NCI-H2107 (cell line): ENCODE measurements at regions not wholly inside any gene's neighbourhood (a gene's known extent, or its start where the extent isn't known, plus 50 kb on each side); places are given as distances from the start of the nearest gene placed in this dataset.
"Not testable (repeated sequence)": the region's sequence is repeated elsewhere in the genome, so short reads cannot be mapped to it uniquely, and the experiment has no call there.

ENCODE experiments used
- DNase-seq: peaks from one replicate; lab custom pipeline; 2025; lab: John Stamatoyannopoulos, UW

GRCh38 chr2:234861841-234862735, 89.7 kb upstream of the SH3BP4 start:
- no peak for DNase-seq

- DNase-seq: not testable (repeated sequence)
These were observed 92.4 kb upstream of the SH3BP4 start for GRCh38 chr2:234859330-234859872.

- no peak for DNase-seq
These were observed 93.0 kb upstream of the SH3BP4 start for GRCh38 chr2:234858790-234859329.

GRCh38 chr2:234858145-234858544, 93.7 kb upstream of the SH3BP4 start:
- no peak for DNase-seq

- no peak for DNase-seq
These were observed 98.1 kb upstream of the SH3BP4 start for GRCh38 chr2:234853729-234854128.

- DNase-seq: no peak
These were observed 98.9 kb upstream of the SH3BP4 start for GRCh38 chr2:234852941-234853340.

GRCh38 chr2:234852035-234852434, 99.8 kb upstream of the SH3BP4 start:
- no peak for DNase-seq

- no peak for DNase-seq
These were observed 100.4 kb upstream of the SH3BP4 start for GRCh38 chr2:234851451-234851850.

- no peak for DNase-seq
These were observed 101.0 kb upstream of the SH3BP4 start for GRCh38 chr2:234850818-234851217.

- DNase-seq: no peak
These were observed 102.1 kb upstream of the SH3BP4 start for GRCh38 chr2:234849678-234850077.

- no peak for DNase-seq
These were observed 103.2 kb upstream of the SH3BP4 start for GRCh38 chr2:234848578-234848977.

- no peak for DNase-seq
These were observed 104.2 kb upstream of the SH3BP4 start for GRCh38 chr2:234847639-234848038.

GRCh38 chr2:234847364-234847635, 104.5 kb upstream of the SH3BP4 start:
- DNase-seq: no peak

GRCh38 chr2:234846599-234847363, 105.0 kb upstream of the SH3BP4 start:
- no peak for DNase-seq

- no peak for DNase-seq
These were observed 105.9 kb upstream of the SH3BP4 start for GRCh38 chr2:234845602-234846590.

- no peak for DNase-seq
These were observed 108.4 kb upstream of the SH3BP4 start for GRCh38 chr2:234843411-234843810.

- DNase-seq: no peak
These were observed 109.1 kb upstream of the SH3BP4 start for GRCh38 chr2:234842753-234843152.

GRCh38 chr2:234841321-234842015, 110.3 kb upstream of the SH3BP4 start:
- no peak for DNase-seq

- no peak for DNase-seq
These were observed 111.5 kb upstream of the SH3BP4 start for GRCh38 chr2:234840336-234840735.

- no peak for DNase-seq
These were observed 112.5 kb upstream of the SH3BP4 start for GRCh38 chr2:234839285-234839684.

- DNase-seq: no peak
These were observed 115.5 kb upstream of the SH3BP4 start for GRCh38 chr2:234836271-234836670.
